ENCODE measurements at regions not wholly inside any gene's neighbourhood (a gene's known extent, or its start where the extent isn't known, plus 50 kb on each side); places are given as distances from the start of the nearest gene placed in this dataset.

DNA sequence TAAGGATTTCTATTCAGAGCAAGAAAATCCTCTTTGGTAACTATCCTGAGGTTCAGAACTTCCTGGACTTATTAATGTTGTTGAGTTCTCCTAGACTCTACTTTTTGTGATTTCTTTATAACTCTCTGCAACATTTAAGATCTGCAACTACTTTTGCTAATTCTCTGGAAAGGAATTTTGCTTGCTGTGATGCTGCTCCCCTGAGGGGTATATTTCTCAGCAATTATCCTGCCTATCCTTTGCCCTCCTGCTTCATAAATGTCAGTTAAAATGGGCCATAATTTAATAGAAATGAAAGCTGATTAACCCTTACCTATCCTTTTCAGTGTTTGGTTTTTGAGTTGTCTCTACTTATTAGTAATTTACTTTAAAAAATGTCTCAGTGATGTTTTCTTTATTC, 377.3 kb upstream of the LRRC3B start:
- no peak for DNase-seq
- intact Hi-C loops (cut with DNase I; ENCODE audit: low total_unique reads), result no loop called here
- no peak overlapping the region for H3K27ac ChIP-seq
- H3K27me3 ChIP-seq, result no peaks in the 10 kb centered on the region
- H3K4me3 ChIP-seq, result no peak overlapping the region
- no peaks in the 10 kb centered on the region for H3K9me3 ChIP-seq
- no peaks in the 10 kb centered on the region for H3K36me3 ChIP-seq
- no peaks in the 10 kb centered on the region for H3K4me1 ChIP-seq
- no peak for TF ChIP-seq CTCF (IDR thresholded peaks at IDR 0.05)
- no peak for TF ChIP-seq POLR2A (IDR thresholded peaks at IDR 0.05)
- no peak for TF ChIP-seq POLR2AphosphoS5 (IDR thresholded peaks at IDR 0.05)
- TF ChIP-seq EP300 (IDR thresholded peaks at IDR 0.05), result no peak

GRCh38 chr3:26246901-26247300, 375.7 kb upstream of the LRRC3B start:
- Histone ChIP-seq H3K27ac (no peak overlapping the region), H3K27me3 (no peaks in the 10 kb centered on the region), H3K4me3 (no peak overlapping the region), H3K4me1 (no peaks in the 10 kb centered on the region), H3K9me3 (no peaks in the 10 kb centered on the region), H3K36me3 (no peaks in the 10 kb centered on the region)
- TF ChIP-seq EP300 (IDR thresholded peaks at IDR 0.05) (no peak), POLR2AphosphoS5 (IDR thresholded peaks at IDR 0.05) (no peak), CTCF (IDR thresholded peaks at IDR 0.05) (no peak), POLR2A (IDR thresholded peaks at IDR 0.05) (no peak)
- no peak for DNase-seq
- 46 to 76% (median 67%) methylated on average over 2 of the region's 2 CpGs for WGBS, 5 donors
- intact Hi-C loops (cut with DNase I; ENCODE audit: low total_unique reads), result no loop called here

- no peak overlapping the region for H3K4me3 ChIP-seq
- DNase-seq, result peak in 1 of 2 donors; percentile 29
- H3K27me3 ChIP-seq, result no peaks in the 10 kb centered on the region
- H3K9me3 ChIP-seq, result no peaks in the 10 kb centered on the region
- 45 to 57% (median 54%) methylated on average over 3 of the region's 3 CpGs for WGBS, 5 donors
- TF ChIP-seq CTCF (IDR thresholded peaks at IDR 0.05) (no peak), POLR2A (IDR thresholded peaks at IDR 0.05) (no peak), EP300 (IDR thresholded peaks at IDR 0.05) (no peak), POLR2AphosphoS5 (IDR thresholded peaks at IDR 0.05) (no peak)
- no peaks in the 10 kb centered on the region for H3K4me1 ChIP-seq
- no peaks in the 10 kb centered on the region for H3K36me3 ChIP-seq
- H3K27ac ChIP-seq, result no peak overlapping the region
- intact Hi-C loops (cut with DNase I; ENCODE audit: low total_unique reads), result no loop called here
Observed at GRCh38 chr3:26247712-26248111, 374.9 kb upstream of the LRRC3B start.

DNA sequence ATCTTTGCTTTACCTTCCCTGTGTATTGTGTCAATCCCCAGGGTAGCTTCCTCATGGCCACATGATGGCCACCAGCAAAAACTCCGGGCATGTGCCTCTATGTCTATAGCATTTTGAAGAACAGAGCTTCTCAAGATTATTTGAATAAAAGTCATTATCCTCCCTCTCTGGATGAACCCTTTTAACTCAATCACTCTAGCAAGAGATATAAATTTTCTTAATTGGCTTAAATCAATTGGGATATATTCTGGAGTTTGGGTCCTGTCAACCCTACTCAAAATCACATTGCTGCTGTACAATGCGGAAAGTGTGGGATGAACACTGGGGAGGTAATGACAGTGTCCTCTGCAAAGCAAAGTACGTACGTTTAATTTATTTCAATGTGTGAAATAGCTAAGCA, 370.6 kb upstream of the LRRC3B start:
- Histone ChIP-seq H3K27me3 (no peaks in the 10 kb centered on the region), H3K36me3 (no peaks in the 10 kb centered on the region), H3K27ac (no peak overlapping the region), H3K9me3 (no peaks in the 10 kb centered on the region), H3K4me3 (no peak overlapping the region), H3K4me1 (no peaks in the 10 kb centered on the region)
- intact Hi-C loops (cut with DNase I; ENCODE audit: low total_unique reads), result no loop called here
- TF ChIP-seq POLR2AphosphoS5 (IDR thresholded peaks at IDR 0.05) (no peak), CTCF (IDR thresholded peaks at IDR 0.05) (no peak), EP300 (IDR thresholded peaks at IDR 0.05) (no peak), POLR2A (IDR thresholded peaks at IDR 0.05) (no peak)
- WGBS, 5 donors, result 90 to 94% (median 92%) methylated on average over 4 of the region's 4 CpGs
- DNase-seq, result no peak

All from stomach (tissue), 8 donors.